ENCODE measurements at regions not wholly inside any gene's neighbourhood (a gene's known extent, or its start where the extent isn't known, plus 50 kb on each side); places are given as distances from the start of the nearest gene placed in this dataset.
"Not testable (repeated sequence)": the region's sequence is repeated elsewhere in the genome, so short reads cannot be mapped to it uniquely, and the experiment has no call there.

GRCh38 chr7:106372595-106373318 lies 88.0 kb upstream of the NAMPT start:
- no peak for DNase-seq

- no peak for DNase-seq
Measured at GRCh38 chr7:106372126-106372525, 87.3 kb upstream of the NAMPT start.

- no peak for DNase-seq
Measured at GRCh38 chr7:106371629-106372028, 86.8 kb upstream of the NAMPT start.

- DNase-seq: no peak
Measured at GRCh38 chr7:106370542-106370941, 85.8 kb upstream of the NAMPT start.

GRCh38 chr7:106369816-106370215 lies 85.0 kb upstream of the NAMPT start:
- DNase-seq: no peak

GRCh38 chr7:106369352-106369751 lies 84.6 kb upstream of the NAMPT start:
- peak in 1 of 2 experiments; percentile 18 for DNase-seq

GRCh38 chr7:106367664-106368063 lies 82.9 kb upstream of the NAMPT start:
- peak; percentile 41 to 60 for DNase-seq

GRCh38 chr7:106367018-106367420 lies 82.2 kb upstream of the NAMPT start:
- no peak for DNase-seq

- no peak for DNase-seq
Measured at GRCh38 chr7:106365252-106366005, 80.6 kb upstream of the NAMPT start.

GRCh38 chr7:106362507-106362906 lies 77.7 kb upstream of the NAMPT start:
- DNase-seq: not testable (repeated sequence)

GRCh38 chr7:106358103-106358663 lies 73.4 kb upstream of the NAMPT start:
- no peak for DNase-seq

GRCh38 chr7:106357675-106358074 lies 72.9 kb upstream of the NAMPT start:
- no peak for DNase-seq

GRCh38 chr7:106354822-106355221 lies 70.0 kb upstream of the NAMPT start:
- DNase-seq: no peak

- no peak for DNase-seq
Measured at GRCh38 chr7:106353944-106354343, 69.2 kb upstream of the NAMPT start.

GRCh38 chr7:106348231-106348630 lies 63.4 kb upstream of the NAMPT start:
- no peak for DNase-seq

GRCh38 chr7:106347229-106347833 lies 62.5 kb upstream of the NAMPT start:
- no peak for DNase-seq

- no peak for DNase-seq
Measured at GRCh38 chr7:106346678-106347217, 62.0 kb upstream of the NAMPT start.

GRCh38 chr7:106346167-106346677 lies 61.4 kb upstream of the NAMPT start:
- no peak for DNase-seq

- DNase-seq: peak; percentile 59 to 67
Measured at GRCh38 chr7:106345421-106346166, 60.8 kb upstream of the NAMPT start.

- no peak for DNase-seq
Measured at GRCh38 chr7:106344861-106345260, 60.1 kb upstream of the NAMPT start.

- no peak for DNase-seq
Measured at GRCh38 chr7:106344211-106344610, 59.4 kb upstream of the NAMPT start.

GRCh38 chr7:106342049-106342448 lies 57.3 kb upstream of the NAMPT start:
- DNase-seq: not testable (repeated sequence)
